B cell (primary cell): ENCODE measurements at regions not wholly inside any gene's neighbourhood (a gene's known extent, or its start where the extent isn't known, plus 50 kb on each side); places are given as distances from the start of the nearest gene placed in this dataset.

Source experiments
- ATAC-seq: fragments of 200-7000 bp; cut with Tn5 transposase; one replicate; pipeline ENCODE4 v1.10.0; 2021; ENCODE audit warnings: low read depth, mild to moderate bottlenecking, moderate number of reproducible peaks, moderate library complexity
- CTCF ChIA-PET: fragments of 350-600 bp; sonication (Branson Sonifier 250); formaldehyde crosslinking; loops from one replicate; lab custom pipeline; 2021; ENCODE audit warnings: antibody characterized with exemption, inconsistent platforms; lab: Charles Lee
- POLR2A ChIA-PET: fragments of 350-600 bp; sonication (Branson Sonifier 250); formaldehyde crosslinking; loops from one replicate; lab custom pipeline; 2021; ENCODE audit warnings: antibody characterized with exemption; lab: Charles Lee
- DNase-seq: peaks from one replicate; pipeline ENCODE4 v3.0.0; 2013
- H2AFZ ChIP-seq: 2 replicates; pipeline ENCODE4 v1.6.1; 2012; ENCODE audit warnings: mild to moderate bottlenecking, low read depth, low read length; ENCODE audit not compliant: insufficient read depth, poor library complexity, severe bottlenecking
- H3K27ac ChIP-seq, 2 donors: 1 replicate in 1 of 2; 2 replicates in 1 of 2; pipeline ENCODE4 v1.5.1; 2012 to 2013; ENCODE audit warnings: low read length in 2 of 2, mild to moderate bottlenecking in 2 of 2, moderate library complexity in 1 of 2
- H3K27me3 ChIP-seq, 4 experiments: fragments of 200-600 bp in 1 of 4; sonication (generic) in 1 of 4; replicated peaks in 1 of 4; 1 replicate in 2 of 4; 2 replicates in 2 of 4; pipeline versions ENCODE4 v1.6.1 to v1.7.0; 2013 to 2016; ENCODE audit warnings: low read length in 3 of 4, mild to moderate bottlenecking in 2 of 4, mixed read lengths in 1 of 4, moderate library complexity in 1 of 4; ENCODE audit not compliant: insufficient read depth in 4 of 4, control insufficient read depth in 3 of 4; ENCODE audit errors: control extremely low read depth in 1 of 4
- H3K36me3 ChIP-seq, 2 experiments: replicated peaks in 1 of 2; 1 replicate in 1 of 2; 2 replicates in 1 of 2; pipeline versions ENCODE4 v1.6.1 to v1.7.1; 2013; ENCODE audit warnings: low read length in 1 of 2; ENCODE audit not compliant: insufficient read depth in 2 of 2, control insufficient read depth in 1 of 2; ENCODE audit errors: control extremely low read depth in 1 of 2, extremely low read depth in 1 of 2
- H3K4me1 ChIP-seq, 2 donors: fragments of 200-600 bp in 1 of 2; sonication (generic) in 1 of 2; 1 replicate in 1 of 2; 2 replicates in 1 of 2; pipeline versions ENCODE4 v1.5.1 to v1.6.1; 2013 to 2017; ENCODE audit warnings: low read length in 2 of 2; ENCODE audit not compliant: control insufficient read depth in 2 of 2, insufficient read depth in 2 of 2
- H3K4me2 ChIP-seq: replicated peaks from 2 replicates; pipeline ENCODE3; 2012; ENCODE audit warnings: mild to moderate bottlenecking, low read depth, low read length; ENCODE audit not compliant: poor library complexity, severe bottlenecking
- H3K4me3 ChIP-seq, 5 experiments: fragments of 200-600 bp in 1 of 5; sonication (generic) in 1 of 5; 1 replicate in 3 of 5; 2 replicates in 2 of 5; pipeline versions ENCODE4 v1.5.1 to v1.7.0; 2011 to 2016; ENCODE audit warnings: low read length in 4 of 5, mild to moderate bottlenecking in 4 of 5, low read depth in 2 of 5, control low read depth in 1 of 5, moderate library complexity in 1 of 5; ENCODE audit not compliant: insufficient read depth in 1 of 5; ENCODE audit errors: control extremely low read depth in 1 of 5, extremely low read depth in 1 of 5
- H3K79me2 ChIP-seq: fragments of 200-600 bp; sonication (generic); one replicate; pipeline ENCODE4 v1.6.0; 2016; ENCODE audit warnings: low read length; ENCODE audit not compliant: control insufficient read depth, insufficient read depth
- H3K9ac ChIP-seq: fragments of 200-600 bp; sonication (generic); 2 replicates; pipeline ENCODE4 v1.6.1; 2017; ENCODE audit warnings: mild to moderate bottlenecking, low read length, moderate library complexity
- H3K9me3 ChIP-seq, 3 donors: one replicate each; pipeline versions ENCODE4 v1.6.1 to v1.7.1; 2013; ENCODE audit warnings: low read length in 2 of 3; ENCODE audit not compliant: control insufficient read depth in 2 of 3, insufficient read depth in 1 of 3; ENCODE audit errors: control extremely low read depth in 1 of 3
- H4K20me1 ChIP-seq: 2 replicates; pipeline ENCODE4 v1.6.0; 2012; ENCODE audit warnings: mild to moderate bottlenecking, low read length; ENCODE audit not compliant: insufficient read depth, control insufficient read depth, poor library complexity, severe bottlenecking
- H3K27ac Mint-ChIP-seq: one replicate; pipeline ENCODE4 v1.8.0; 2021; ENCODE audit warnings: mixed read lengths
- H3K27me3 Mint-ChIP-seq: one replicate; pipeline ENCODE4 v1.8.0; 2021; ENCODE audit warnings: mixed read lengths
- H3K4me1 Mint-ChIP-seq: one replicate; pipeline ENCODE4 v1.8.0; 2021; ENCODE audit warnings: mixed read lengths
- H3K4me3 Mint-ChIP-seq: one replicate; pipeline ENCODE4 v1.8.0; 2021; ENCODE audit warnings: mixed read lengths
- H3K9me3 Mint-ChIP-seq: one replicate; pipeline ENCODE4 v1.8.0; 2022; ENCODE audit warnings: mixed read lengths; ENCODE audit not compliant: insufficient read depth
- EZH2 ChIP-seq: IDR thresholded peaks from 2 replicates; pipeline ENCODE4 v1.6.1; 2012; ENCODE audit warnings: borderline replicate concordance, low read depth, mild to moderate bottlenecking, moderate library complexity, low read length; ENCODE audit not compliant: insufficient read depth, poor library complexity, severe bottlenecking
- WGBS: methylation state at CpG from one replicate; pipeline ENCODE4 v1.1.5; 2013; ENCODE audit warnings: missing lambda C conversion rate; ENCODE audit not compliant: insufficient coverage; 5-methylcytosine and 5-hydroxymethylcytosine counted together
- intact Hi-C: fragments of 100-400 bp; cut with micrococcal nuclease; formaldehyde crosslinking; loops from one replicate; pipeline ENCODE4 v1.10.0; 2022
- TF ChIP-seq, protein P1 (sequence below): fragments of 200-600 bp; IDR thresholded peaks from one replicate; pipeline ENCODE4 v1.8.0; 2022; ENCODE audit warnings: antibody characterized with exemption, mild to moderate bottlenecking

DNA sequence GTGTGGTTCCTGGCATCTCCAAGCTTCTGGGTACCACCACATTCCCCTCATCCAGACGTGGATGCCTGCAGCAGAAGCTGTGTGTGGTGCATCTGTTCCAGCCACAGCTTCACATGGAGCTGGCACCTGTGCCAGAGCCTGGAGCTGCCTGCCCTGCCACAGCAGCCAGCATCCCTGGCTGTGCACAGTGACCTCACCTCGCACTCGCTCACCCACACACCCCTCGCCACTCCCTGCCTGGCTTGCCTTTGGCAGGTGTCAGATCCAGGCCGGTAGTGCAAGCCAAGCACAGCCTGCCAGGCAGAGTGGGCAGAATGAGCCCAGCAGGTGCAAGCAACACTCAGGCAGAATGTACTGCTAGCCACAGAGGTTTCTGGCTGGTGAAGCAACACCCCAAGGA is 59.9 kb upstream of the DYNC1I2 start:
- Histone ChIP-seq H3K79me2 (no peaks in the 10 kb centered on the region), H4K20me1 (no peaks in the 10 kb centered on the region), H3K27ac (no peak overlapping the region), H3K4me2 (no peak overlapping the region), H3K4me3 (no peak overlapping the region), H3K9me3 (peaks cover 1 to 41% (median 29%) of the 10 kb centered on the region in 3 donors), H3K36me3 (no peaks in the 10 kb centered on the region), H3K27me3 (peaks cover 0 to 5% (median 0%) of the 10 kb centered on the region in 4 experiments), H2AFZ (no peak overlapping the region), H3K9ac (no peak overlapping the region), H3K4me1 (no peaks in the 10 kb centered on the region)
- POLR2A ChIA-PET: no interaction called here
- 91% methylated on average over 5 of the region's 5 CpGs for WGBS
- intact Hi-C loops: no loop called here
- no peak for TF ChIP-seq EZH2
- TF ChIP-seq, protein P1, sequence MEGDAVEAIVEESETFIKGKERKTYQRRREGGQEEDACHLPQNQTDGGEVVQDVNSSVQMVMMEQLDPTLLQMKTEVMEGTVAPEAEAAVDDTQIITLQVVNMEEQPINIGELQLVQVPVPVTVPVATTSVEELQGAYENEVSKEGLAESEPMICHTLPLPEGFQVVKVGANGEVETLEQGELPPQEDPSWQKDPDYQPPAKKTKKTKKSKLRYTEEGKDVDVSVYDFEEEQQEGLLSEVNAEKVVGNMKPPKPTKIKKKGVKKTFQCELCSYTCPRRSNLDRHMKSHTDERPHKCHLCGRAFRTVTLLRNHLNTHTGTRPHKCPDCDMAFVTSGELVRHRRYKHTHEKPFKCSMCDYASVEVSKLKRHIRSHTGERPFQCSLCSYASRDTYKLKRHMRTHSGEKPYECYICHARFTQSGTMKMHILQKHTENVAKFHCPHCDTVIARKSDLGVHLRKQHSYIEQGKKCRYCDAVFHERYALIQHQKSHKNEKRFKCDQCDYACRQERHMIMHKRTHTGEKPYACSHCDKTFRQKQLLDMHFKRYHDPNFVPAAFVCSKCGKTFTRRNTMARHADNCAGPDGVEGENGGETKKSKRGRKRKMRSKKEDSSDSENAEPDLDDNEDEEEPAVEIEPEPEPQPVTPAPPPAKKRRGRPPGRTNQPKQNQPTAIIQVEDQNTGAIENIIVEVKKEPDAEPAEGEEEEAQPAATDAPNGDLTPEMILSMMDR: no peak
- no peak for DNase-seq
- peaks cover 15% of the 10 kb centered on the region for H3K27me3 Mint-ChIP-seq
- H3K4me1 Mint-ChIP-seq: no peaks in the 10 kb centered on the region
- H3K27ac Mint-ChIP-seq: no peak overlapping the region
- H3K4me3 Mint-ChIP-seq: no peak overlapping the region
- peaks cover 9% of the 10 kb centered on the region for H3K9me3 Mint-ChIP-seq
- no peak for ATAC-seq
- CTCF ChIA-PET: no interaction called here

DNA sequence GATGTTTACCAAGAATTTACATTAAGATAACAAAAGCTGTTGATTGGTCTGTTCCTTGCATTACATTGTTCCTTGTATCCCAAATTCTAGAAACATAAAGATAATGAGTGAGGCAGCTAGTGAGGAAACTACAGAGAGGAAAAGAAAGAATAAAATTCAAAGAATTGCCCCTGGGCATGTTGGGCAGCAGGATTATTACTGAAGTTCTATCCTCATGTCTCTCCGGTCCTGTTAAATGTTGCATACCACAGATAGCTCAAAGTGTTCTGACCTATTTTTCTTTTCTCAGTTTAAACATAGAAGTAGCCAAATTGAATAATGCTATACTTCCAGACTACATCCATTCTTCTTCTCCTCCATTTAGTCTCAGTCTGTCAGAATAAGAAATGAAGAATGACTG is 58.2 kb upstream of the DYNC1I2 start:
- POLR2A ChIA-PET: no interaction called here
- Histone ChIP-seq H3K4me1 (no peaks in the 10 kb centered on the region), H3K9me3 (peaks cover 1 to 45% (median 30%) of the 10 kb centered on the region in 3 donors), H3K36me3 (no peaks in the 10 kb centered on the region), H3K9ac (no peak overlapping the region), H4K20me1 (no peaks in the 10 kb centered on the region), H3K27ac (no peak overlapping the region), H3K4me2 (no peak overlapping the region), H3K27me3 (peaks cover 0 to 5% (median 0%) of the 10 kb centered on the region in 4 experiments), H2AFZ (no peak overlapping the region), H3K79me2 (no peaks in the 10 kb centered on the region), H3K4me3 (no peak overlapping the region)
- Mint-ChIP-seq H3K4me1 (no peaks in the 10 kb centered on the region), H3K27ac (no peak overlapping the region), H3K27me3 (peaks cover 10% of the 10 kb centered on the region), H3K4me3 (no peak overlapping the region), H3K9me3 (peaks cover 9% of the 10 kb centered on the region)
- intact Hi-C loops: no loop called here
- WGBS: no CpG with 5 or more reads among the region's 1 CpG
- no peak for TF ChIP-seq EZH2
- TF ChIP-seq, protein P1: no peak
- CTCF ChIA-PET: no interaction called here
- no peak for DNase-seq
- no peak for ATAC-seq
